ENCODE measurements at regions not wholly inside any gene's neighbourhood (a gene's known extent, or its start where the extent isn't known, plus 50 kb on each side); places are given as distances from the start of the nearest gene placed in this dataset.

DNA sequence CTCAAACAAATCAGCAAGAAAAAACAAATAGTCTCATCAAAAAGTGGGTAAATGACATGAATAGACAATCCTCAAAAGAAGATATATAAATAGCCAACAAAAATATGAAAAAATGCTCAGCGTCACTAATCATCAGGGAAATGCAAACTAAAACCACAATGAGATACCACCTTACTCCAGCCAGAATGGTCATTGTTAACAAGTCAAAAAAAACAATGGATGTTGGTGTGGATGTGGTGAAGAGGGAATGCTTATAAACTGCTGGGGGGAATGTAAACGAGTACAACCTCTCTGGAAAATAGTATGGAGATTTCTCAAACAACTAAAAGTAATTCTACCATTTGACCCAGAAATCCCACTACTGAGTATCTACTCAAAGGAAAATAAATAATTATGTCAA is 239.2 kb upstream of the RFC3 start:
- TF ChIP-seq YY1 (IDR thresholded peaks at IDR 0.05; ENCODE audit: insufficient read depth, insufficient read length) (no peak), ZNF274 (IDR thresholded peaks at IDR 0.05; ENCODE audit: low read depth, low read length) (no peak)

All from NT2/D1 (cell line).